ENCODE measurements at regions not wholly inside any gene's neighbourhood (a gene's known extent, or its start where the extent isn't known, plus 50 kb on each side); places are given as distances from the start of the nearest gene placed in this dataset.

DNA sequence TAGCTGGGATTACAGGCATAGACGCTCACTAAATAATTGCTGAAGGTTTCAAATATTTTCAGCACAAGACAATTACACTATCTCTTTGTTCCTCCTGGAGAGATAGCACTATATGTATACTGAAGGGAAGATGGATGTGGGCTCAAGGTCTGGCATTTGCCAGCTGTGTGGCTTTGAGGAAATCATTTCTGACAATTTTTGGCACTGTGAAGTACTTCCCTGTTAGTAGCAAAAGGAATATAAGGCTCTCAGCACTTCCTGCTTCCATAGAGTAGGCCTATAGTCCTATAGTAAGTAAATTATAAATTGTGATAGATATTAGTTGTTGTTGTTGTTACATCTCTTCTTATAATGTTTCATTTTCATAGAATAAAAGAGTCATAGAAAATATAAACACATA is 271.1 kb downstream of the SAMD5 start:
- no peaks in the 10 kb centered on the region for H3K27me3 ChIP-seq (ENCODE audit: insufficient read depth, poor library complexity, severe bottlenecking)
- TF ChIP-seq, protein P1, sequence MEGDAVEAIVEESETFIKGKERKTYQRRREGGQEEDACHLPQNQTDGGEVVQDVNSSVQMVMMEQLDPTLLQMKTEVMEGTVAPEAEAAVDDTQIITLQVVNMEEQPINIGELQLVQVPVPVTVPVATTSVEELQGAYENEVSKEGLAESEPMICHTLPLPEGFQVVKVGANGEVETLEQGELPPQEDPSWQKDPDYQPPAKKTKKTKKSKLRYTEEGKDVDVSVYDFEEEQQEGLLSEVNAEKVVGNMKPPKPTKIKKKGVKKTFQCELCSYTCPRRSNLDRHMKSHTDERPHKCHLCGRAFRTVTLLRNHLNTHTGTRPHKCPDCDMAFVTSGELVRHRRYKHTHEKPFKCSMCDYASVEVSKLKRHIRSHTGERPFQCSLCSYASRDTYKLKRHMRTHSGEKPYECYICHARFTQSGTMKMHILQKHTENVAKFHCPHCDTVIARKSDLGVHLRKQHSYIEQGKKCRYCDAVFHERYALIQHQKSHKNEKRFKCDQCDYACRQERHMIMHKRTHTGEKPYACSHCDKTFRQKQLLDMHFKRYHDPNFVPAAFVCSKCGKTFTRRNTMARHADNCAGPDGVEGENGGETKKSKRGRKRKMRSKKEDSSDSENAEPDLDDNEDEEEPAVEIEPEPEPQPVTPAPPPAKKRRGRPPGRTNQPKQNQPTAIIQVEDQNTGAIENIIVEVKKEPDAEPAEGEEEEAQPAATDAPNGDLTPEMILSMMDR (IDR thresholded peaks at IDR 0.05; ENCODE audit: poor library complexity, severe bottlenecking) = no peak
- no peaks in the 10 kb centered on the region for H3K9me3 ChIP-seq (ENCODE audit: severe bottlenecking)
- no peak for ATAC-seq (ENCODE audit: low read depth)
- no peaks in the 10 kb centered on the region for H3K36me3 ChIP-seq (ENCODE audit: low read depth)
- no peak overlapping the region for H3K27ac ChIP-seq (ENCODE audit: poor library complexity, severe bottlenecking)
- no peak overlapping the region for H3K4me3 ChIP-seq (ENCODE audit: severe bottlenecking)
- DNase-seq (ENCODE audit: low spot score) = no peak
- no peaks in the 10 kb centered on the region for H3K4me1 ChIP-seq (ENCODE audit: insufficient read depth, poor library complexity, severe bottlenecking)

DNA sequence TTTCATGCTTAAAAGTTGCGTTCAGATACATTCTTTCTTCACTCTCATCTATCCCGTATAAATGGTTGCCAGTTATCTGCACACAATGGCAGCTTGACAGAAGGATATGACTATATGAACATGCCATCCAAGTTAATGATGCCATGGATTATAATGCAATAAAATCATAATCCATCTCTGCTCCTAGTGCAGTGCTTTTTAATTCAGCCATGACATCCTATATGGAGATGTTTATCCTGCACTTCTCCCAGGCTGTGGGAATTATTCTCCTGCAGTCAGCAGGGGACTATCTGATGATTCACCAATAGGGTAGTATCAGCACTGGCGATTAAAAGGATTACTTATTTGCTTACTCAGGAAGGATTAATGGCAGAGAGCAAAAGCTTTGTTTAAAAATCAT is 273.8 kb downstream of the SAMD5 start:
- ATAC-seq (ENCODE audit: low read depth) = peak; percentile 52; the same call in 2 of the 3 replicates
- Histone ChIP-seq H3K4me1 (ENCODE audit: insufficient read depth, poor library complexity, severe bottlenecking) (no peaks in the 10 kb centered on the region), H3K27ac (ENCODE audit: poor library complexity, severe bottlenecking) (no peak overlapping the region)

DNA sequence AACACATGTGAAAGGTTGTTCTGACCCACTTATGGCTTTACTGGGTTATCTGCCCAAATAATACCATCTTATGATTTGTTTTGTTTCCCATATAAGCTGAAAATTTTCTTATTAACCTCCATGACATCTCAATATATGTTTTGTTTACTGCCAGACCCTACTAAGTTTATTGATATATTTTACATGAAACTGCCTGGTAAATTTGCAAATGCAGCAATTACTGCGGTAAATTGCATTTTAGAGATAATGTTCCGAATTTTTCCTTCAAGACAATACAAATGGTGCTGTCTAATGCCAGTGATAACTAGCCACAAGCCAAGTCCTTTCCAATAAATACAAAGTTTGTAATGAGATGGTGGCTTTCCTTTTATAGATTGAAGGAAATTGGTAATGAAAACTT is 275.9 kb downstream of the SAMD5 start:
- ATAC-seq (ENCODE audit: low read depth) (no peak), DNase-seq (ENCODE audit: low spot score) (no peak)
- Histone ChIP-seq H3K27ac (ENCODE audit: poor library complexity, severe bottlenecking) (no peak overlapping the region), H3K27me3 (ENCODE audit: insufficient read depth, poor library complexity, severe bottlenecking) (no peaks in the 10 kb centered on the region), H3K36me3 (ENCODE audit: low read depth) (no peaks in the 10 kb centered on the region), H3K4me1 (ENCODE audit: insufficient read depth, poor library complexity, severe bottlenecking) (no peaks in the 10 kb centered on the region), H3K4me3 (ENCODE audit: severe bottlenecking) (no peak overlapping the region), H3K9me3 (ENCODE audit: severe bottlenecking) (no peaks in the 10 kb centered on the region)
- TF ChIP-seq, protein P1 (IDR thresholded peaks at IDR 0.05; ENCODE audit: poor library complexity, severe bottlenecking) = no peak

More for the DNA sequence above, 273.8 kb downstream of the SAMD5 start:
- H3K4me3 ChIP-seq (ENCODE audit: severe bottlenecking) = no peak overlapping the region
- H3K36me3 ChIP-seq (ENCODE audit: low read depth) = no peaks in the 10 kb centered on the region
- no peaks in the 10 kb centered on the region for H3K9me3 ChIP-seq (ENCODE audit: severe bottlenecking)
- H3K27me3 ChIP-seq (ENCODE audit: insufficient read depth, poor library complexity, severe bottlenecking) = no peaks in the 10 kb centered on the region
- TF ChIP-seq, protein P1 (IDR thresholded peaks at IDR 0.05; ENCODE audit: poor library complexity, severe bottlenecking) = no peak
- DNase-seq (ENCODE audit: low spot score) = no peak

DNA sequence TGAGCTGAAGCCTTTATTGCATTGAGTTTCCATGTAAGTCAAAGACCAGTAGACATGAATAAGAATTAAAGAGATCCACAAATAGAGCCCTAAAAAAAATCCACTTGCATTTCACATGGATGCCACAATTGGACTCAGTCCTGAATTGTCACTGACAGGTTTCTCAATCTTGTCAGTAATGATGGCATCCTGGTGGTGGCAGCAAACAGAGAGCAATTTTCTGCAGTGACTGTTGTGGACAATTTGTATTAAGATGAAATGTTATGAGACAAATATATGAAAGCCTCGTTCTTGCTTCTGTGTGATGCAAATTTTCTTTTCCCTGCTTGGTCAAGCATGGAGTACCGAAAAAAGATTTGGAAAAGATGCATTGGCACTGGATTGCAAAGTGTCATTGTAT is 278.9 kb downstream of the SAMD5 start:
- no peak overlapping the region for H3K27ac ChIP-seq (ENCODE audit: poor library complexity, severe bottlenecking)
- DNase-seq (ENCODE audit: low spot score) (no peak), ATAC-seq (ENCODE audit: low read depth) (no peak)
- H3K4me1 ChIP-seq (ENCODE audit: insufficient read depth, poor library complexity, severe bottlenecking) = no peaks in the 10 kb centered on the region
- no peaks in the 10 kb centered on the region for H3K27me3 ChIP-seq (ENCODE audit: insufficient read depth, poor library complexity, severe bottlenecking)
- no peaks in the 10 kb centered on the region for H3K9me3 ChIP-seq (ENCODE audit: severe bottlenecking)
- H3K4me3 ChIP-seq (ENCODE audit: severe bottlenecking) = no peak overlapping the region
- no peaks in the 10 kb centered on the region for H3K36me3 ChIP-seq (ENCODE audit: low read depth)
- TF ChIP-seq, protein P1 (IDR thresholded peaks at IDR 0.05; ENCODE audit: poor library complexity, severe bottlenecking) = no peak

DNA sequence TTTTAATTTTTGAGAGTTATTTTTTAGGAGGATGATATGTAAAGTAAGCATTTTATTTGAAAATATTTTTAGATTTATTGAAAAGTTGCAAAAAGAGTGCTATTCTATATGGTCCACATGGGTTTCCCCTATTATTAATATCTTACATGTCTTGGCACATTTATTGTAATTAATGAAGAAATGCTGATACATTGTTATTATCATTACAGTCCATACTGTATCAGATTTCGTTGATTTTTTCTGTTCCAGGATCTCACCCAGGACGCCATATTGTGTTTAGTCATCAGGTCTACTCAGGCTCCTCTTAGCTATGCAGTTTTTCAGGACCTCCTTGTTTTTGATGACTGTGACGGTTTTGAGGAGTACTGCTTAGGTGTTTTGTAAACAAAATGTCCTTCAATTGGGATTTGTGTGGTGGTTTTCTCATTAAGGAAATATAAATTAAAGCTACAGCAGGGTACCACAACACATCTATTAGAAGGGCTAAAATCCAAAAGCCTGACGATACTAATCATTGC is 281.0 kb downstream of the SAMD5 start:
- Histone ChIP-seq H3K9me3 (ENCODE audit: severe bottlenecking) (no peaks in the 10 kb centered on the region), H3K4me3 (ENCODE audit: severe bottlenecking) (no peak overlapping the region), H3K27ac (ENCODE audit: poor library complexity, severe bottlenecking) (no peak overlapping the region), H3K4me1 (ENCODE audit: insufficient read depth, poor library complexity, severe bottlenecking) (no peaks in the 10 kb centered on the region), H3K36me3 (ENCODE audit: low read depth) (no peaks in the 10 kb centered on the region), H3K27me3 (ENCODE audit: insufficient read depth, poor library complexity, severe bottlenecking) (no peaks in the 10 kb centered on the region)
- ATAC-seq (ENCODE audit: low read depth) = no peak
- TF ChIP-seq, protein P1 (IDR thresholded peaks at IDR 0.05; ENCODE audit: poor library complexity, severe bottlenecking) = no peak
- DNase-seq (ENCODE audit: low spot score) = no peak

All from RWPE2 (cell line).